Nephron (organoid): ENCODE measurements at regions not wholly inside any gene's neighbourhood (a gene's known extent, or its start where the extent isn't known, plus 50 kb on each side); places are given as distances from the start of the nearest gene placed in this dataset.

Experiments used
- H3K27ac Mint-ChIP-seq, 3 experiments: 2 replicates each; pipeline ENCODE4 v1.8.0; 2020; ENCODE audit warnings: mixed read lengths in 3 of 3, mild to moderate bottlenecking in 2 of 3, moderate library complexity in 1 of 3
- H3K27me3 Mint-ChIP-seq: 2 replicates; pipeline ENCODE4 v1.8.0; 2021; ENCODE audit warnings: low read depth, mild to moderate bottlenecking, moderate library complexity, mixed read lengths
- H3K36me3 Mint-ChIP-seq: 2 replicates; pipeline ENCODE4 v1.8.0; 2020; ENCODE audit warnings: low read depth, mixed read lengths
- H3K4me1 Mint-ChIP-seq: 2 replicates; pipeline ENCODE4 v1.8.0; 2020; ENCODE audit warnings: mixed read lengths
- H3K4me3 Mint-ChIP-seq, 3 experiments: 2 replicates each; pipeline ENCODE4 v1.8.0; 2020; ENCODE audit warnings: mild to moderate bottlenecking in 3 of 3, mixed read lengths in 3 of 3, moderate library complexity in 2 of 3
- H3K9me3 Mint-ChIP-seq: 2 replicates; pipeline ENCODE4 v1.8.0; 2020; ENCODE audit warnings: mixed read lengths
- TF ChIP-seq, protein P1 (sequence below), 3 experiments: fragments of 200-600 bp; sonication (generic); IDR thresholded peaks; one replicate each; pipeline ENCODE4 v1.5.0; 2021; ENCODE audit warnings: antibody characterized with exemption in 3 of 3; ENCODE audit not compliant: unreplicated experiment in 3 of 3

DNA sequence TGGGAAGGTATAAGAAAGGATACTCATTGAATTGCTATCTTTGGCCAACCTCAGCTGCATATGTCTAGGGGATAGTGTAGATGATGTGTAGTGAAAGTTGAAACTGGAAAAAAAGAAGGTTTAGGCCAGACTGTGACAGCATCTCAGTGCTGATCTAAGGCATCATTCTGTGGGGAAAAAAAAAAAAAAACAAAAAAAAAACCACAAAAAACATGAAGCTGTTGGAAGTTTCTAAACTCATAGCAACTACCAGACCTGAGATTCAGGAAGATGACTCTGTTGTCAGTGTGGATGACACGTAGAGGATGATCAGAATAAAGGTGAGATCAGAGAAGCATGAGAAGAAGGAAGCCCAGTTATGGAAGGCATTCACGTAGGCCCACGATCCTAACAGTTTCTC, 100.8 kb upstream of the CNKSR3 start:
- peaks cover 44% of the 10 kb centered on the region for H3K4me1 Mint-ChIP-seq
- H3K4me3 Mint-ChIP-seq, result no peak overlapping the region
- peaks cover 3% of the 10 kb centered on the region for H3K27me3 Mint-ChIP-seq
- H3K27ac Mint-ChIP-seq, result peak overlapping the region in 1 of 3 experiments; percentile 13
- no peaks in the 10 kb centered on the region for H3K36me3 Mint-ChIP-seq
- TF ChIP-seq, protein P1, sequence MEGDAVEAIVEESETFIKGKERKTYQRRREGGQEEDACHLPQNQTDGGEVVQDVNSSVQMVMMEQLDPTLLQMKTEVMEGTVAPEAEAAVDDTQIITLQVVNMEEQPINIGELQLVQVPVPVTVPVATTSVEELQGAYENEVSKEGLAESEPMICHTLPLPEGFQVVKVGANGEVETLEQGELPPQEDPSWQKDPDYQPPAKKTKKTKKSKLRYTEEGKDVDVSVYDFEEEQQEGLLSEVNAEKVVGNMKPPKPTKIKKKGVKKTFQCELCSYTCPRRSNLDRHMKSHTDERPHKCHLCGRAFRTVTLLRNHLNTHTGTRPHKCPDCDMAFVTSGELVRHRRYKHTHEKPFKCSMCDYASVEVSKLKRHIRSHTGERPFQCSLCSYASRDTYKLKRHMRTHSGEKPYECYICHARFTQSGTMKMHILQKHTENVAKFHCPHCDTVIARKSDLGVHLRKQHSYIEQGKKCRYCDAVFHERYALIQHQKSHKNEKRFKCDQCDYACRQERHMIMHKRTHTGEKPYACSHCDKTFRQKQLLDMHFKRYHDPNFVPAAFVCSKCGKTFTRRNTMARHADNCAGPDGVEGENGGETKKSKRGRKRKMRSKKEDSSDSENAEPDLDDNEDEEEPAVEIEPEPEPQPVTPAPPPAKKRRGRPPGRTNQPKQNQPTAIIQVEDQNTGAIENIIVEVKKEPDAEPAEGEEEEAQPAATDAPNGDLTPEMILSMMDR (IDR thresholded peaks at IDR 0.05; ENCODE audit: unreplicated experiment in 3 of 3), result no peak
- no peaks in the 10 kb centered on the region for H3K9me3 Mint-ChIP-seq

DNA sequence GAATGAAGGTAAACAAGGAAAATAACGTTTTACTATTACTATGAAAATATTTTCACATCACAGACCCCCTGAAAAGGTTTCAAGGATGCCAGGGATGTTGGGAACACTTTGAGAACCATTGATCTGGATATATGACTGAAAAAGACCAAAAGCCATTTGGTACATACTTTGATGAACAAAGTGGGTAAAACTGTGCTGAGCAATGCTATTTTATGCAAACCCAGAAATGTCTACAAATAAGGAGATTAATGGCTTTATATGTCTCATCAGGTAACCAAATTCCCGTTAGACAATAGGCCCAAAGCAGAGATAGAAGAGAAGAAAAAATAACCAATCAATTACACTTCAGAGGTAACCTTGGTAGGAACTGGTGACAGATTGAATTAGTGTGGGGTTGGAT, 101.4 kb upstream of the CNKSR3 start:
- H3K27me3 Mint-ChIP-seq, result no peaks in the 10 kb centered on the region
- no peak overlapping the region for H3K27ac Mint-ChIP-seq
- no peaks in the 10 kb centered on the region for H3K36me3 Mint-ChIP-seq
- H3K9me3 Mint-ChIP-seq, result no peaks in the 10 kb centered on the region
- no peak overlapping the region for H3K4me3 Mint-ChIP-seq
- peaks cover 42% of the 10 kb centered on the region for H3K4me1 Mint-ChIP-seq
- TF ChIP-seq, protein P1 (IDR thresholded peaks at IDR 0.05; ENCODE audit: unreplicated experiment in 3 of 3), result no peak

DNA sequence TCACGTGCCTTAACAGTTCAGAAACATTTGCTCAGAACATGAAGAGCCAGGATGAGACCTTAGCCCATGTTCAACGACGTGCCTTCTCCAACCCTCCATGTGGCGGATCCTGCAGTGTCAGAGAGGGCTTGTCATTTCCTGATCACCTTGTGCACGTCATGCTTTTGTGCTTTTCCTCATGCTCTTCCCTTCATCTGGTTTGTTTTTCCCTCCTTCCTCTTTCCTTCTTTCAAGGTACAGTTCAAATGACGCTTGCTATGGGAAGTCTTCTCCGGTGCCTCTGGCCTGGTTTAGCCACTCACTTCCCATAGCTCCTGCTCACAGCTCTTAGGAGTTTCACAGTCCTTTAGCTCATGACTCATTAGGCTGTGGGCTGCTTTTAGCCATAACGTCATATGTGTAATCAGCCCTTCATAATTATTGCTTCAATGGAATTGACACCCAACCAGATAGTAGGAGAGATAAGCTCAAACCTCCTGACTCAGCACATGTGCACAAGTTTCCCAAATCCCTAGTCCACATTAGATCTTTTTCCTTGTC, 102.7 kb upstream of the CNKSR3 start:
- H3K4me3 Mint-ChIP-seq, result no peak overlapping the region
- H3K36me3 Mint-ChIP-seq, result no peaks in the 10 kb centered on the region
- no peaks in the 10 kb centered on the region for H3K27me3 Mint-ChIP-seq
- no peaks in the 10 kb centered on the region for H3K9me3 Mint-ChIP-seq
- no peak overlapping the region for H3K27ac Mint-ChIP-seq
- TF ChIP-seq, protein P1 (IDR thresholded peaks at IDR 0.05; ENCODE audit: unreplicated experiment in 3 of 3), result no peak
- H3K4me1 Mint-ChIP-seq, result peaks cover 31% of the 10 kb centered on the region

DNA sequence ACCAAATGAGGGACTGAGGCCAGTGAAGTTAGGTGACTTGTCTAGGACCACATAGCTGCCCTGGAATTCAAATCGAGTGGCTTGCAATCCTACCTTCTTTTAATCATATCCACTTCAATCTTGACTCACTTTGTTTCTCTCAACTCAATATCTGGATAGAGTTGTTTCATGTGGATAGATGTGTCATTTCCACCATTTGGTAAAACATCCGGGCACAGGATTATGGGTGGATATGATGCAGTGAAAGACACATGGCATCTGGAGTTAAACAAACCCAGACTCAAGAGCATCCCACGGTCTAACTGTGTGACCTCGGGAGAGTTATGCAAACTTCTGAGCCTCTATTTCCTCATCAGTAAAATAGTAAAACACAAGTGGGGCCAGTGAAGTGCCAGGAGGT, 103.6 kb upstream of the CNKSR3 start:
- peaks cover 32% of the 10 kb centered on the region for H3K4me1 Mint-ChIP-seq
- no peaks in the 10 kb centered on the region for H3K9me3 Mint-ChIP-seq
- TF ChIP-seq, protein P1 (IDR thresholded peaks at IDR 0.05; ENCODE audit: unreplicated experiment in 3 of 3), result no peak
- peak overlapping the region in 1 of 3 experiments; percentile 60 for H3K27ac Mint-ChIP-seq
- no peak overlapping the region for H3K4me3 Mint-ChIP-seq
- no peaks in the 10 kb centered on the region for H3K36me3 Mint-ChIP-seq
- no peaks in the 10 kb centered on the region for H3K27me3 Mint-ChIP-seq

DNA sequence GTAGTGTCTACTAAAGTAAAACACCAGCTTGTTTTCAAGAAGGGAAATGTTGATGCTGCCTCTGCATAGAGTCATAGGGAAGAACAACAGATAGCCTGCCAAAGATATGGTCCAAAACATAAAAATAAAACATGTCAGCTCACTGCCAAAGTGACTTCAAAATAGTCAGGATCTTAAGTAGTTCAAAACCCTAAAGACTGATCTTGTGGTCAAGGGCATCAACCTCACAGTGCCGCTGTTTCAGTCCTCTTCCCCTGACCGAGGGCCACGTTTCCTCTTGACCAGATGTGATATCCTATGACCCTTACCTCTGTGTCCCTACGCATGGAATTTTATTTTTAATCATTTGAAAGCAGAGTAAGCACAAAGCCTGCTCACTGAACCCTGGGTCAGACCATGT, 104.2 kb upstream of the CNKSR3 start:
- H3K4me3 Mint-ChIP-seq, result no peak overlapping the region
- H3K27me3 Mint-ChIP-seq, result no peaks in the 10 kb centered on the region
- no peaks in the 10 kb centered on the region for H3K36me3 Mint-ChIP-seq
- H3K4me1 Mint-ChIP-seq, result peaks cover 37% of the 10 kb centered on the region
- TF ChIP-seq, protein P1 (IDR thresholded peaks at IDR 0.05; ENCODE audit: unreplicated experiment in 3 of 3), result no peak
- H3K27ac Mint-ChIP-seq, result peak overlapping the region; percentile 37 to 60 (median 50)
- no peaks in the 10 kb centered on the region for H3K9me3 Mint-ChIP-seq

DNA sequence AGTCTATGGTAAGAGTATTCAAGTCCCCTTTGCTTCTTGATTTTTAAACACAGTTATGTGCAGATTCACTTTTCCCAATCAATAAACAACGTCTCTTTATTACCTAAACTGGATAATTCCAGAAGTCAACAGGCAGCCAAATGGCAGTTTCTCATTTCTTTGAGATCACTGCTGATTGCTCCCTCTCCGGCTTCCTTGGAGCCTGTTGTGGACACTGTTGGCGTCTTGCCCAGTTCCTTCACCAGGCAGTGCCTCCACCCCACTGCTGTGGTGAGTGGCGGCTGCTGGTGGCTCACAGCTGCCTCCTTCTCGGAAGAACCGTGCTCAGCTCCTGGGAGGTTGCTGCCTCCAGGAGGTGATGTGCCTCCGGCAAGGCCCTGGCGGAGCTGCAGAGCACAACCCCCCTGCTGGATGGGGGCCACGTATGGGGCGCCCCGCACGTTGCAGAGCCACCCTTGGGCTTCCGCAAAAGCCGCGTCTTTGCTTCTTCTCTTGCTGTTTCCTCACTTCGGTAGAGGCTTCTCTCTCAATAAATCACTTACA, 105.1 kb upstream of the CNKSR3 start:
- Mint-ChIP-seq H3K27ac (peak overlapping the region in 2 of 3 experiments; percentile 34 to 57), H3K27me3 (no peaks in the 10 kb centered on the region), H3K36me3 (no peaks in the 10 kb centered on the region), H3K9me3 (no peaks in the 10 kb centered on the region), H3K4me3 (peak overlapping the region in 1 of 3 experiments; percentile 16), H3K4me1 (peaks cover 35% of the 10 kb centered on the region)
- TF ChIP-seq, protein P1 (IDR thresholded peaks at IDR 0.05; ENCODE audit: unreplicated experiment in 3 of 3), result no peak
